GM19452 (cell line): ENCODE measurements at regions not wholly inside any gene's neighbourhood (a gene's known extent, or its start where the extent isn't known, plus 50 kb on each side); places are given as distances from the start of the nearest gene placed in this dataset.

Source experiments
- ATAC-seq: cut with Tn5 transposase; IDR thresholded peaks from one replicate; pipeline ENCODE4 v1.9.1; 2021; ENCODE audit not compliant: unreplicated experiment

GRCh38 chr15:47644722-47645121 lies 72.6 kb upstream of the SEMA6D start:
- ATAC-seq = no peak

- no peak for ATAC-seq
Measured at GRCh38 chr15:47650564-47650963, 66.7 kb upstream of the SEMA6D start.

GRCh38 chr15:47652328-47652727 lies 65.0 kb upstream of the SEMA6D start:
- no peak for ATAC-seq

GRCh38 chr15:47652844-47653243 lies 64.5 kb upstream of the SEMA6D start:
- ATAC-seq = no peak

GRCh38 chr15:47661661-47662180 lies 55.6 kb upstream of the SEMA6D start:
- ATAC-seq = no peak

- no peak for ATAC-seq
Measured at GRCh38 chr15:47663101-47663500, 54.2 kb upstream of the SEMA6D start.
